ENCODE measurements at regions not wholly inside any gene's neighbourhood (a gene's known extent, or its start where the extent isn't known, plus 50 kb on each side); places are given as distances from the start of the nearest gene placed in this dataset.
"Not testable (repeated sequence)": the region's sequence is repeated elsewhere in the genome, so short reads cannot be mapped to it uniquely, and the experiment has no call there.

GRCh38 chr4:71211748-71212147, 127.1 kb upstream of the SLC4A4 start:
- peaks cover 7% of the 10 kb centered on the region for H3K27me3 Mint-ChIP-seq
- H3K4me3 Mint-ChIP-seq = no peak overlapping the region
- peaks cover 5% of the 10 kb centered on the region for H3K9me3 Mint-ChIP-seq
- no peak overlapping the region for H3K27ac Mint-ChIP-seq
- H3K4me1 Mint-ChIP-seq = no peaks in the 10 kb centered on the region
- no peak for ATAC-seq
- no peaks in the 10 kb centered on the region for H3K36me3 Mint-ChIP-seq

- Mint-ChIP-seq H3K27me3 (peaks cover 9% of the 10 kb centered on the region), H3K27ac (no peak overlapping the region), H3K36me3 (no peaks in the 10 kb centered on the region), H3K9me3 (peaks cover 5% of the 10 kb centered on the region), H3K4me1 (no peaks in the 10 kb centered on the region), H3K4me3 (no peak overlapping the region)
- no peak for ATAC-seq
Measured at GRCh38 chr4:71212216-71212615, 126.6 kb upstream of the SLC4A4 start.

GRCh38 chr4:71214578-71214977, 124.2 kb upstream of the SLC4A4 start:
- Mint-ChIP-seq H3K4me3 (no peak overlapping the region), H3K4me1 (no peaks in the 10 kb centered on the region), H3K36me3 (no peaks in the 10 kb centered on the region), H3K27me3 (peaks cover 22% of the 10 kb centered on the region), H3K27ac (no peak overlapping the region), H3K9me3 (peaks cover 5% of the 10 kb centered on the region)
- ATAC-seq = no peak

GRCh38 chr4:71216316-71216959, 122.4 kb upstream of the SLC4A4 start:
- Mint-ChIP-seq H3K9me3 (peaks cover 5% of the 10 kb centered on the region), H3K4me3 (no peak overlapping the region), H3K4me1 (no peaks in the 10 kb centered on the region), H3K27me3 (peaks cover 30% of the 10 kb centered on the region), H3K27ac (no peak overlapping the region), H3K36me3 (no peaks in the 10 kb centered on the region)
- ATAC-seq = no peak

- ATAC-seq = no peak
- Mint-ChIP-seq H3K4me3 (no peak overlapping the region), H3K9me3 (peaks cover 5% of the 10 kb centered on the region), H3K27me3 (peaks cover 36% of the 10 kb centered on the region), H3K27ac (no peak overlapping the region), H3K4me1 (no peaks in the 10 kb centered on the region), H3K36me3 (no peaks in the 10 kb centered on the region)
Measured at GRCh38 chr4:71217688-71218087, 121.1 kb upstream of the SLC4A4 start.

- not testable (repeated sequence) for ATAC-seq, H3K36me3 Mint-ChIP-seq, H3K27ac Mint-ChIP-seq, H3K4me1 Mint-ChIP-seq, H3K9me3 Mint-ChIP-seq, H3K4me3 Mint-ChIP-seq
- peaks cover 53% of the 10 kb centered on the region for H3K27me3 Mint-ChIP-seq
Measured at GRCh38 chr4:71220848-71221247, 118.0 kb upstream of the SLC4A4 start.

- H3K27me3 Mint-ChIP-seq = peaks cover 53% of the 10 kb centered on the region
- H3K36me3 Mint-ChIP-seq = no peaks in the 10 kb centered on the region
- H3K27ac Mint-ChIP-seq = no peak overlapping the region
- H3K9me3 Mint-ChIP-seq = no peaks in the 10 kb centered on the region
- no peak overlapping the region for H3K4me3 Mint-ChIP-seq
- no peak for ATAC-seq
- H3K4me1 Mint-ChIP-seq = no peaks in the 10 kb centered on the region
Measured at GRCh38 chr4:71221510-71222466, 117.0 kb upstream of the SLC4A4 start.

GRCh38 chr4:71222661-71223060, 116.2 kb upstream of the SLC4A4 start:
- Mint-ChIP-seq H3K36me3 (no peaks in the 10 kb centered on the region), H3K27ac (no peak overlapping the region), H3K27me3 (peaks cover 47% of the 10 kb centered on the region), H3K4me1 (no peaks in the 10 kb centered on the region), H3K9me3 (no peaks in the 10 kb centered on the region), H3K4me3 (no peak overlapping the region)
- ATAC-seq = no peak

- Mint-ChIP-seq H3K4me1 (no peaks in the 10 kb centered on the region), H3K27me3 (peaks cover 30% of the 10 kb centered on the region), H3K27ac (no peak overlapping the region), H3K36me3 (no peaks in the 10 kb centered on the region), H3K4me3 (no peak overlapping the region), H3K9me3 (no peaks in the 10 kb centered on the region)
- no peak for ATAC-seq
Measured at GRCh38 chr4:71229477-71230270, 109.1 kb upstream of the SLC4A4 start.

- Mint-ChIP-seq H3K27me3 (peaks cover 28% of the 10 kb centered on the region), H3K4me1 (no peaks in the 10 kb centered on the region), H3K9me3 (no peaks in the 10 kb centered on the region), H3K36me3 (no peaks in the 10 kb centered on the region), H3K27ac (no peak overlapping the region), H3K4me3 (no peak overlapping the region)
- ATAC-seq = no peak
Measured at GRCh38 chr4:71230271-71231128, 108.3 kb upstream of the SLC4A4 start.

GRCh38 chr4:71231129-71232055, 107.4 kb upstream of the SLC4A4 start:
- Mint-ChIP-seq H3K27ac (no peak overlapping the region), H3K36me3 (no peaks in the 10 kb centered on the region), H3K4me1 (no peaks in the 10 kb centered on the region), H3K9me3 (no peaks in the 10 kb centered on the region), H3K4me3 (no peak overlapping the region), H3K27me3 (peaks cover 28% of the 10 kb centered on the region)
- ATAC-seq = no peak

- Mint-ChIP-seq H3K27me3 (peaks cover 28% of the 10 kb centered on the region), H3K4me3 (no peak overlapping the region), H3K9me3 (no peaks in the 10 kb centered on the region), H3K4me1 (no peaks in the 10 kb centered on the region), H3K27ac (no peak overlapping the region), H3K36me3 (no peaks in the 10 kb centered on the region)
- ATAC-seq = no peak
Measured at GRCh38 chr4:71232056-71232430, 106.8 kb upstream of the SLC4A4 start.

GRCh38 chr4:71232846-71233245, 106.0 kb upstream of the SLC4A4 start:
- no peak overlapping the region for H3K27ac Mint-ChIP-seq
- H3K27me3 Mint-ChIP-seq = peaks cover 28% of the 10 kb centered on the region
- no peaks in the 10 kb centered on the region for H3K4me1 Mint-ChIP-seq
- no peaks in the 10 kb centered on the region for H3K36me3 Mint-ChIP-seq
- H3K9me3 Mint-ChIP-seq = no peaks in the 10 kb centered on the region
- ATAC-seq = no peak
- no peak overlapping the region for H3K4me3 Mint-ChIP-seq

All from stimulated activated memory B cell treated with anti-CD40 and anti-IgM and Interleukin-4, amounts not matched to agents 10 μg/mL and 1 μg/mL and 100 μg/mL, for 72 hours (primary cell).